GM12874 (cell line): ENCODE measurements at regions not wholly inside any gene's neighbourhood (a gene's known extent, or its start where the extent isn't known, plus 50 kb on each side); places are given as distances from the start of the nearest gene placed in this dataset.

Experiments
- TF ChIP-seq, protein P1 (sequence below): IDR thresholded peaks from 2 replicates; pipeline ENCODE4 v1.5.1; 2011; ENCODE audit warnings: low read depth, mild to moderate bottlenecking, control low read depth, low read length, moderate library complexity; ENCODE audit not compliant: insufficient read depth

DNA sequence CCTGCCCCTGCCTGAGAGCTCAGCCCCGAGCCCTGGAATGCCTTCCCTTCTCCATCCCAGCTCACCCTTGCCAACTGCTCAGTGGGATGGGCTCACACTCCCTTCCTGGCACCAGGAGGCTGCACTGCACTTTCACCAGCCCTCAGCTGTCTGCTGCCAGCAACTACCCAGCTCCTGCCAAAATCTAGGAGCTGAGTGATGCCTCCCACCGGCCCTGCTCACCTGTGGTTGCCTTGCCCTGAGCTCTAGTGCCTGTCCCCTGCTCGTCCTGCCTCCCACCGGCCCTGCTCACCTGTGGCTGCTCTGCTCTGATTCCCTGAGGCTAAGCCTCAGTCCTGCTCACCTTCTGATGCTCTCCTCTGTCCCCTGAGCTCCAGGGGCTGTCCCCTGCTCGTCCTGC lies 119.8 kb downstream of the TMEM121 start:
- TF ChIP-seq, protein P1, sequence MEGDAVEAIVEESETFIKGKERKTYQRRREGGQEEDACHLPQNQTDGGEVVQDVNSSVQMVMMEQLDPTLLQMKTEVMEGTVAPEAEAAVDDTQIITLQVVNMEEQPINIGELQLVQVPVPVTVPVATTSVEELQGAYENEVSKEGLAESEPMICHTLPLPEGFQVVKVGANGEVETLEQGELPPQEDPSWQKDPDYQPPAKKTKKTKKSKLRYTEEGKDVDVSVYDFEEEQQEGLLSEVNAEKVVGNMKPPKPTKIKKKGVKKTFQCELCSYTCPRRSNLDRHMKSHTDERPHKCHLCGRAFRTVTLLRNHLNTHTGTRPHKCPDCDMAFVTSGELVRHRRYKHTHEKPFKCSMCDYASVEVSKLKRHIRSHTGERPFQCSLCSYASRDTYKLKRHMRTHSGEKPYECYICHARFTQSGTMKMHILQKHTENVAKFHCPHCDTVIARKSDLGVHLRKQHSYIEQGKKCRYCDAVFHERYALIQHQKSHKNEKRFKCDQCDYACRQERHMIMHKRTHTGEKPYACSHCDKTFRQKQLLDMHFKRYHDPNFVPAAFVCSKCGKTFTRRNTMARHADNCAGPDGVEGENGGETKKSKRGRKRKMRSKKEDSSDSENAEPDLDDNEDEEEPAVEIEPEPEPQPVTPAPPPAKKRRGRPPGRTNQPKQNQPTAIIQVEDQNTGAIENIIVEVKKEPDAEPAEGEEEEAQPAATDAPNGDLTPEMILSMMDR, result no peak

DNA sequence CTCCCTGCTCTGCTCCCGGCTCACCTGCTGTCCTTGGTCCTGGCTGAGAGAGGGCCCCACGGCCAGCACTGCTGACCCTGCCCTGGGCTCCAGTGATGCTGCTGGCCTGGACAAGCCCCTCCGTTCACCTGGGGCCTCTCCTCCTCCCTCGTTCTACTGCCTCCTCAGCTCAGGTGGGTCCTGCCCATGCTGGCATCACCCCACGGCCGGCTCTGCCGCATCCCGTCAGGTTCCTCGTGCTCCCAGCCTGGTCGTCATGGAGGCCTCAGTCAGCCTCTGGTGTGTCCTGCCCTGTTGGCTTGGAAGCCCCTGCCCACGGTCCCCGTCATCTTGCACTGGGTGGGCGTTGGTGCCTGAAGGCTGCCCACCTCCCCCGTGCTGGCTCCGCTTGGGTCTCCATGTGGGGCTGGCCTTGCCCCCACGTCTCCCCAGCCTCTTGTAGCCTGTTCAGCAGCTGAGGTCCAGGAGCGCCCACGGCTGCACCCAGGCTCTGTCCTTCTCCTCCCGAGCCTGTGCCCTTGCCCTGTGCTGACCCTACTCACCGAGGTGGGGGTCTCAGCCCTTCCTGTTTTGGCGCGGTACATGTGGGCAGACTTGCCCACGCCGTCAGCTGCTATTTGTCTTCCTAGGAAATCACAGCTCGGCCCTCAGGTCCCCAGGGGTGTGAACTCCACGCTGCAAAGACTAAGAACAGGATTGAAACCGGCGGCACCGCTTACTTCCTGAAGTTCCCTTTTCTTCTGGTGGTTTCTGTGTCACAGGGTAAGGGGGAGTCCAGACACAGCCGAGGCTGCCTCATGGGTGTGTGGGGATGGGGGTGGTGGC lies 121.6 kb downstream of the TMEM121 start:
- TF ChIP-seq, protein P1, result no peak

DNA sequence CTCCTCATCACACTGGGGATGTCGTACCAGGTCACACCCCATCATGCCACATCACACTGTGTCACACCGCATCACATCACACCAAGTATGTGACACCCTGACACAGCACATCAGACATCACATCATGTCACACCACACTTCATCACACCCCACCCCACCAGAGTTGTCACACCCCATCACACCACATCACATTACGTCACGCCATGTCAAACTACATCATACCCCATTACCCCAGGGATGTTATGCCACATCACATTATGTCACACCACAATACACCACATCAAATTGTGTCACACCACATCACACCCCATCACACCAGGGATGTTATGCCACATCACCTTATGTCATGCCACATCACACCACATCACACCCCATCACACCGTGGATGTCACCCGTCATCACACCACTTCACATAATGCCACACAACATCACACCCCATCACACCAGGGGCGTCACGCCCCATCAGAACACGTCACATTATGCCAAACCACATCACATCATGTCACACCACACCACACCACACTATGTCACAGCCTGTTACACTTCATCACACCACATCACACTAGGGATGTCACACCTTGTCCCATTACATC lies 133.6 kb downstream of the TMEM121 start:
- TF ChIP-seq, protein P1, result no peak

DNA sequence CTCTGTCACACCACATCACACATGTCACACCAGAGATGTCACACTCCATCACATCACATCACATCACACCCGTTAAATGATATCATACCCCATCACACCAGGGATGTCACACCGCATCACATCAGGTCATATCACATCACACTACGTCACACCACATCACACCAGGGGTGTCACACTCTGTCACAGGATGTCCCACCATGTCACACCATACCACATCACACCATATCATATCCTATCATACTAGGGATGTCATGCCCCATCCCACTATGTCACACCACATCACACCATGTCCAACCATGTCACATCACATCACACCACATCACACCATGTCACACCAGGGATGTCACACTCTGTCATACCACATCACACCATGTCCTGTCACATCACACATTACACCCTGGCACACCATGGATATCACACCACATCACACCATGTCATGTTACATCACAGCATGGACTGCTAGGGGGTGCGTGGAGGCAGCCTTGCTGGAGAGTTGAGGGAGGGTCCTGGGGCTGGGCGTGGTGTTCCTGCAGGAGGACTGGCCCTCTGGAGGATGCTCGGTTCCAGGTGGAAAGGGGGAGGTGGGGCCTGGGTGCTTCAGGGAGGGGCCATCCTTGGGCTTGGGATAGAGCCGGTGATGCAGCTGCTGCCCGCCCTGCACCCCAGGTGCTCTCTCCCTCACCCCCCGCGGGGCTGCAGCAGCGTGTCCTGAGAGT lies 134.6 kb downstream of the TMEM121 start:
- TF ChIP-seq, protein P1, result no peak

DNA sequence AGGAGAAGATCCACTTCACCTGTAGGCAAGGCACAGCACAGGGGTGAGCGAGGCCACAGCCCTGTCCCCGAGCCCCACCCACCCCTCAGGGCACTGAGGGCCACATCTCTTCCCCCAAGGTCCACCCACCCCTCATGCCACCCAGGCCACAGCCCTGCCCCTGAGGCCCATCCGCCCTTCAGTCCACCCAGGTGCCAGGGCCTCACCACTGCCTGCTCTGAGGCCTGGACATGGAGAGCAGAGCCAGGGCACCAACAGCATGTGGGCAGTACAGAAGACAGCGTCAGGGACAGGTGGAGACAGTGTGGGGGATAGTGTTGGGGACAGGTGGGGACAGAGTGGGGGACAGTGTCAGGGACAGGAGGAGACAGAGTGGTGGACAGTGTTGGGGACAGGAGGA lies 138.3 kb downstream of the TMEM121 start:
- TF ChIP-seq, protein P1, result no peak

DNA sequence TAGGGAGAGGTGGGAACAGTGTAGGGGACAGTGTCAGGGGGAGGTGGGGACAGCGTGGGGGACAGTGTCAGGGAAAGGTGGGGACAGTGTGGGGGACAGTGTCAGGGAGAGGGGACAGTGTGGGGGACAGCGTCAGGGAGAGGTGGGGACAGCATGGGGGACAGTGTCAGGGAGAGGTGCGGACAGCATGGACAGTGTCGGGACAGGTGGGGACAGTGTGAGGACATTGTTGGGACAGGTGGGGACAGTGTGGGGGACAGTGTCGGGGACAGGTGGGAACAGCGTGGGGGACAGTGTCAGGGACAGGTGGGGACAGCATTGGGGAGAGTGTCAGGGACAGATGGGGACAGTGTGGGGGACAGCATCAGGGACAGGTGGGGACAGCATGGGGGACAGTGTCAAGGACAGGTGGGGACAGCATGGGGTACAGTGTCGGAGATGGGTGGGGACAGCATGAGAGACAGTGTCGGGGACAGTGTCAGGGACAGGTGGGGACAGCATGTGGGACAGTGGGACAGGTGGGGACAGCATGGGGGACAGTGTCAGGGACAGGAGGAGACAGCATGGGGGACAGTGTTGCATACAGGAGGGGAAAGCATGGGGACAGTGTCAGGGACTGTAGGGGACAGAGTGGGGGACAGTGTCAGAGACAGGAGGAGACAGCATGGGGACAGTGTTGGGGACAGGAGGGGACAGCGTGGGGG lies 139.0 kb downstream of the TMEM121 start:
- TF ChIP-seq, protein P1, result no peak

DNA sequence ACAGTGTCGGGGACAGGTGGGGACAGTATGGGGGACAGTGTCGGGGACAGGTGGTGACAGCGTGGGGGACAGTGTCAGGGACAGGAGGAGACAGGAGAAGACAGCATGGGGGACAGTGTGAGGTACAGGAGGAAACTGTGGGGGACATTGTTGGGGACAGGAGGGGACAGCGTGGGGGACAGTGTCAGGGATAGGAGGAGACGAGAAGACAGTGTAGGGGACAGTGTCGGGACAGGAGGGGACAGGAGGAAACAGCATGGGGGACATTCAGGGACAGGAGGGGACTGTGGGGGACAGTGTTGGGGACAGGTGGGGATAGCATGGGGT lies 139.5 kb downstream of the TMEM121 start:
- TF ChIP-seq, protein P1, result no peak
